ENCODE measurements at regions not wholly inside any gene's neighbourhood (a gene's known extent, or its start where the extent isn't known, plus 50 kb on each side); places are given as distances from the start of the nearest gene placed in this dataset.
"Not testable (repeated sequence)": the region's sequence is repeated elsewhere in the genome, so short reads cannot be mapped to it uniquely, and the experiment has no call there.

DNA sequence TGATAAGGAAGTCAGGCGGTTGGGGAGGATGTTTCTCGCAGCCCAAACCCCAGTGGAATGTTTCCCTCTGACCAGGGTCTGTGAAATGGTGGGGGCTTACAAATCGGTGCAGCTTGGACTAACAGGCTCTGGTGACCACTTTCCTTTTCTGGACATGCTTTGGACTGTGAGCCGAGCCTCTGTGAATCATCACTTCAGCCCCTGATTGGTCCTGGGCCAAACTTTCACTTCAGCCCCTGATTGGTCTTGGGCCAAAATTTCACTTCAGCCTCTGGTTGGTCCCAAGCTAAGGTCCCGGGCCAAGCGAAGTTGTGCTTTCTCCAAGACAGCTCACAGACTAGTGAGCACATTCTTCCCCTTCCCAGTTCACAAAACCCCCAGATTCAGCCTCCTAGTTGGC is 223.7 kb upstream of the ANKRD20A1 start:
- H3K36me3 ChIP-seq (ENCODE audit: control insufficient read depth, low read depth, low read length); H3K27me3 ChIP-seq (ENCODE audit: control insufficient read depth, insufficient read depth, low read length); H3K9ac ChIP-seq (ENCODE audit: low read length); H3K9me3 ChIP-seq (ENCODE audit: control insufficient read depth, low read depth, low read length); H3K4me3 ChIP-seq (ENCODE audit: low read length); H3K27ac ChIP-seq (ENCODE audit: low read length); H3K4me1 ChIP-seq (ENCODE audit: control insufficient read depth, low read depth, low read length): not testable (repeated sequence)

DNA sequence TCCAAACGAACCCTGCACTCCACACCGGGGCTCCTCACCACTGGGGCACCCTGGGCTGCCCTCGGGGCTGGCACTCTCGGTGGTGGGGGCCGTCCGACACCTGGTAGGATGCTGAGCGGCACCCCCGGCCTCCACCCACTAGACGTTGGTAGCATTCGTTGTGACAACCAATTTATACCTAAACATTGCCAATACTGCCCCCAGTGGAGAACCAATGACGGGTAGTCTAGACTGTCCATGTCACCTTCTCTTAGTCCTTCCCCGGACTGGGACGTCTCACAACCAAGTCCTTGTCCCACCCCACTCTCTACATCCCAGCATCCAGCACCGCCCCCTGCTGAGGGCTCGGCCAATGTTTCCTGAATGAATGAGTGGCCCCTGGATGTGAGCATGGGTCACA is 246.8 kb upstream of the ANKRD20A1 start:
- not testable (repeated sequence) for H3K4me3 ChIP-seq (ENCODE audit: low read length); H3K4me1 ChIP-seq (ENCODE audit: control insufficient read depth, low read depth, low read length); H3K9ac ChIP-seq (ENCODE audit: low read length); H3K27ac ChIP-seq (ENCODE audit: low read length); H3K36me3 ChIP-seq (ENCODE audit: control insufficient read depth, low read depth, low read length); H3K9me3 ChIP-seq (ENCODE audit: control insufficient read depth, low read depth, low read length); H3K27me3 ChIP-seq (ENCODE audit: control insufficient read depth, insufficient read depth, low read length)

DNA sequence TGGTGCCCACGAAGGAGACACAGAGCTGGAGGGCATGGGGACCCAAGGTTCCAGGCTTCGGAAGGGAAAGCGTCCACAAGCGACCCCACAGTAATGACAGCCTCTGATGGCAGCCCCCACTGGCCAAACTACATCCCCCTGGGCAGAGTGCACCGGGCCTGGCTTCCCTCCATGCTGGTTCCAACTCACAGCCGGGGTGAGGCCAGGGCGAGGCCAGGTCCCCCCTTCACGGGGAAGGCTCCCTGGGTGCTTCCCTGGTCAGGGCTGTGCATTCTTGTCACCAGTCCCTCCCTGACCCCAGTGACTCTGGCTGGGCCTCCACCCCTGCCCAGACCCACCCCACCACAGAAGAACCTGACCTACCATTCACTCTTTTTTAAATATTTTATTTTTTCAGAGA is 248.9 kb upstream of the ANKRD20A1 start:
- H3K27ac ChIP-seq (ENCODE audit: low read length); H3K27me3 ChIP-seq (ENCODE audit: control insufficient read depth, insufficient read depth, low read length); H3K4me1 ChIP-seq (ENCODE audit: control insufficient read depth, low read depth, low read length); H3K9me3 ChIP-seq (ENCODE audit: control insufficient read depth, low read depth, low read length); H3K9ac ChIP-seq (ENCODE audit: low read length); H3K4me3 ChIP-seq (ENCODE audit: low read length); H3K36me3 ChIP-seq (ENCODE audit: control insufficient read depth, low read depth, low read length): not testable (repeated sequence)

DNA sequence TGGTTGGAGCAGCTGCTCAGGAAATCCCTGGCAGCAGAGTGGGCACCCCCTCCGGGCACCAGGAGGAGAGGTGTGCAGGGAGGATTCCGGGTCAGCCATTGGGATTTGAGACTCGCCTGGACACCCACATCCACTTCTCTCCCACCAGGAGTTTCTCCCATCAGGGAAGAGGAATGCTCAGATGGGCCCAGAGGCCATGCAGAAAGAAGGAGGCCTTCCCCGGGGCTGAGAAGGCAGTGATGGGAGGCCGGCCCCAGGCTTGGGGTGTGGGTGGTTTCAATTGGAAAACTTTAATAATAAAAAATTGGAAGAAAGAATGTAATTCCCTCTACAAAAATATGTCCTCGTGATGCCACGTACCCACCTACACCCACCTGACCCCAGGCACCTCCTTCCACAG is 249.3 kb upstream of the ANKRD20A1 start:
- not testable (repeated sequence) for H3K4me3 ChIP-seq (ENCODE audit: low read length); H3K27me3 ChIP-seq (ENCODE audit: control insufficient read depth, insufficient read depth, low read length); H3K9me3 ChIP-seq (ENCODE audit: control insufficient read depth, low read depth, low read length)

DNA sequence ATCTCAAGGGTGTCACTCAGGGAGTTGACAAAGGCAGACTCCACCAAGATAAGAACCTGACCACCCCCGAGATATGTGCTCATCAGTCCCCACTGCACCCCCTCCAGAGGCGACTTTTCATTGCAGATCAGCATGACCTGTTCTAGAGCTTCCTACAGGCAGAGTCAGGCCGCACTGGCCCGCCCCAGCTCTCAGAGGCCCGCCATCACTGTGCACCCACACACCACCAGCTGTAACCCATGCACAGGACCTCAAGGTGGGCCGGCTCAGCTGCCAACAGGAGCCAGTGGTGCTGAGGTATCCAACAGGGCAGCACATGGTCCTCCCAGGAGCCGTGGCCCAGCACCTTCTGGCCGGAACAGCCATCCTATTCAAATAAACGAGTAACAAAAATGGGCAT is 253.6 kb upstream of the ANKRD20A1 start:
- not testable (repeated sequence) for H3K36me3 ChIP-seq (ENCODE audit: control insufficient read depth, low read depth, low read length); H3K9me3 ChIP-seq (ENCODE audit: control insufficient read depth, low read depth, low read length); H3K27ac ChIP-seq (ENCODE audit: low read length); H3K9ac ChIP-seq (ENCODE audit: low read length); H3K4me3 ChIP-seq (ENCODE audit: low read length); H3K4me1 ChIP-seq (ENCODE audit: control insufficient read depth, low read depth, low read length); H3K27me3 ChIP-seq (ENCODE audit: control insufficient read depth, insufficient read depth, low read length)

More for the DNA sequence above, 249.3 kb upstream of the ANKRD20A1 start:
- not testable (repeated sequence) for H3K4me1 ChIP-seq (ENCODE audit: control insufficient read depth, low read depth, low read length); H3K9ac ChIP-seq (ENCODE audit: low read length); H3K36me3 ChIP-seq (ENCODE audit: control insufficient read depth, low read depth, low read length); H3K27ac ChIP-seq (ENCODE audit: low read length)

DNA sequence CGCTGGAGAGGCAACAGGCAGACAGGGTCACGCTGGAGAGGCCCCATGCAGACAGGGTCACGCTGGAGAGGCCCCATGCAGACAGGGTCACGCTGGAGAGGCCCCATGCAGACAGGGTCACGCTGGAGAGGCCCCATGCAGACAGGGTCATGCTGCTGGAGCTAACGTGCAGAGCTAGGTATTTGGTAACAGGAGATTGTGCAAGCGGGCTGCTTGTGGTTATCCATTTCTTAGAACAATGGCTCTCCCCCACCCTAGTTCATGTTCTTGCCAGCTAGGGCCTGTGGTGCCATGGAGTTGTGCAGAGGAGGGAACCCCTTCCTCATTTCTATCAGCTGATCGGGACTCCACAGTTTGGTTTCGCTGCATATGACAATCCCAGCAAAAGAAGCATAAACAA is 255.1 kb upstream of the ANKRD20A1 start:
- H3K27me3 ChIP-seq (ENCODE audit: control insufficient read depth, insufficient read depth, low read length); H3K36me3 ChIP-seq (ENCODE audit: control insufficient read depth, low read depth, low read length); H3K4me1 ChIP-seq (ENCODE audit: control insufficient read depth, low read depth, low read length); H3K9me3 ChIP-seq (ENCODE audit: control insufficient read depth, low read depth, low read length); H3K4me3 ChIP-seq (ENCODE audit: low read length); H3K9ac ChIP-seq (ENCODE audit: low read length); H3K27ac ChIP-seq (ENCODE audit: low read length): not testable (repeated sequence)

DNA sequence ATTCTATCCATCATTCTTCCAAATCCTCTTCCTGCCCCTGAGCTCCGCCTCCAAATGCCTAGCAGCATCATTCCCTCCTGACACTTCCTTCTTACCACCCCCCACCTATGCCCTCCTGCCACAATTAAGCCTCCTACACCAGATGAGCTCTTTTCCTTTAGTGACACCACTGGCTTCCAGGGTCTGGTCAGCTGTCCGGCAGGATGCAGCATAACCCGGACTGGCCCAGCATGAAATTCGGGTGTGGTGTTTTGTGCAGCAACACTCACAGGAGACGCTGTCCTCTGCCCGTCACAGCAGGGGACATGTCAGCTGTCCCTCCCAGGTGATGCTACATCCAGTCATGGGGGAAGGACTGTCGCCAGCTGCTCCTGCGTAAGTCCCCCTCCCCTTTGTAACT is 266.3 kb upstream of the ANKRD20A1 start:
- not testable (repeated sequence) for H3K9ac ChIP-seq (ENCODE audit: low read length); H3K27ac ChIP-seq (ENCODE audit: low read length); H3K9me3 ChIP-seq (ENCODE audit: control insufficient read depth, low read depth, low read length); H3K27me3 ChIP-seq (ENCODE audit: control insufficient read depth, insufficient read depth, low read length); H3K4me3 ChIP-seq (ENCODE audit: low read length); H3K4me1 ChIP-seq (ENCODE audit: control insufficient read depth, low read depth, low read length); H3K36me3 ChIP-seq (ENCODE audit: control insufficient read depth, low read depth, low read length)

DNA sequence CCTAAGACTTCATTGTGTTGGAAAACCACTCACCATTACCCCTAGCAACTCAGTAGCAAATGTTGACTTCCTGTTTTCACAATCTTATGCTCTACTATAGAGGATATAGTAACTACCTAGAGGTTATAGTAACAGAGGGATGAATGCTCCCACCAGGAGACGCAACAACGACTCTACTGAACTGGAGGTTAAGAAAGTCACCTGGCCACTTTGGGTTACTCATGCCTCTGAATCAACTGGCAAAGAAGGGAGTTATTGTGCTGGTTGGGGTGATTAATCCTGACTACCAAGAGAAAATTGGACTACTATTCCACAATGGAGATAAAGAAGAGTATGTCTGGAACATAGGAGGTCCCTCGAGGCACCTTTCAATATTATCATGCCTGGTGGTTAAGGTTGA is 302.9 kb upstream of the ANKRD20A1 start:
- H3K9ac ChIP-seq (ENCODE audit: low read length); H3K36me3 ChIP-seq (ENCODE audit: control insufficient read depth, low read depth, low read length); H3K27ac ChIP-seq (ENCODE audit: low read length); H3K4me3 ChIP-seq (ENCODE audit: low read length); H3K27me3 ChIP-seq (ENCODE audit: control insufficient read depth, insufficient read depth, low read length); H3K4me1 ChIP-seq (ENCODE audit: control insufficient read depth, low read depth, low read length); H3K9me3 ChIP-seq (ENCODE audit: control insufficient read depth, low read depth, low read length): not testable (repeated sequence)

DNA sequence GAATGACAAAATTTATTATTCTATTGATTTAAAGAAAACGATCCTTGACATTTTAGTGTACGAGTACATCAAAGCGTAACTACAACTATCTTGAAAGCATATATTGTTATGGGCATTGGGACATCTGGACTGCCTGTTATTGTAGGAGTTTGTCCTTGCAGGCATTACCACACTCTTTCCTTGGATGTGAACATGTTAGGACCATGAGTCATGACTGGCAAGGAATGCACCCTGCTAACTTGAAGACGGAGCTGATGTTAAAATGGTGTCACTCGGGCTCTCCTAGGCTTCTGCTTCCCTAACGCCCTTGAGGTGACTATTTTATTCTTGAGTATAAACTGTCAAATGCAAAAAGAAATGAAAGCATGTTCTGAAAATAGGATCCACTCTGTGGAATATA is 308.7 kb upstream of the ANKRD20A1 start:
- not testable (repeated sequence) for H3K9ac ChIP-seq (ENCODE audit: low read length); H3K4me1 ChIP-seq (ENCODE audit: control insufficient read depth, low read depth, low read length); H3K36me3 ChIP-seq (ENCODE audit: control insufficient read depth, low read depth, low read length); H3K9me3 ChIP-seq (ENCODE audit: control insufficient read depth, low read depth, low read length); H3K4me3 ChIP-seq (ENCODE audit: low read length); H3K27ac ChIP-seq (ENCODE audit: low read length); H3K27me3 ChIP-seq (ENCODE audit: control insufficient read depth, insufficient read depth, low read length)

DNA sequence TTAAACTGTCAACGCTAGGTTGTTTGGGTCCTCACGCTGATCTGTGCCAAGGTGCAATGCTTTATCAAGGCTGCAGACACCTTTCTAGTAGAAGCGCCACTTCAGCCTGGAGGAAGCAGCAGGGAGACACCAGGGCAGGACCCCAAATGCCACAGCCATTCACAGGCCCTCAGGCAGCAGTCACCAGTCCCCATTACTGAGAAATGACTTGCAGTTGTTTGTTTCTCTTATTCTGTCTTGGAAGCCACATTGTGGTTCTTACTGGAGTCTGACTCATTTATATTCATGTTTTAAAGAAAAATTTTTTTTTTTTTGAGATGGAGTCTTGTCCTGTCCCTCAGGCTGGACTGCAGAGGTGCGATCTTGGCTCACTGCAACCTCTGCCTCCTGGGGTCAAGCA is 328.9 kb upstream of the ANKRD20A1 start:
- H3K4me3 ChIP-seq (ENCODE audit: low read length); H3K27me3 ChIP-seq (ENCODE audit: control insufficient read depth, insufficient read depth, low read length); H3K9ac ChIP-seq (ENCODE audit: low read length); H3K36me3 ChIP-seq (ENCODE audit: control insufficient read depth, low read depth, low read length); H3K27ac ChIP-seq (ENCODE audit: low read length); H3K4me1 ChIP-seq (ENCODE audit: control insufficient read depth, low read depth, low read length); H3K9me3 ChIP-seq (ENCODE audit: control insufficient read depth, low read depth, low read length): not testable (repeated sequence)

DNA sequence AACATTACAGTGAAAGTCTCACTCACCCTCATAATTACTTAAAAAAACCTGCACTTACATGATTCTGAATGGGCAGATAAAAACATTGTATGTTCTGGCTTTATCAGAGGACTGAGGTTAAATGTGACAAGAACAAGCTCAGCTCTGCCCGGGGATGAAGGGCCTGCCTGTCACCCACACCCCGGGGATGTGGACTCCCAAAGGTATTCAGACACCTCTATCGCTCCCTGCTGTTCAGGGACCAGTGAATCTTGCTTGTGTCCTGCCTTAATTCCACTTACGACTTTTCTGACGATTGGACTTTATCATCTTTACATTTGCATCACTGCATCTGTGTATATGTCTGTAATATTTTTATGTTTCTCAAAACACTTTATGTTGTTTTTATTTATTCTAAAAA is 341.8 kb upstream of the ANKRD20A1 start:
- not testable (repeated sequence) for H3K27ac ChIP-seq (ENCODE audit: low read length); H3K36me3 ChIP-seq (ENCODE audit: control insufficient read depth, low read depth, low read length); H3K9ac ChIP-seq (ENCODE audit: low read length); H3K4me1 ChIP-seq (ENCODE audit: control insufficient read depth, low read depth, low read length); H3K27me3 ChIP-seq (ENCODE audit: control insufficient read depth, insufficient read depth, low read length); H3K4me3 ChIP-seq (ENCODE audit: low read length); H3K9me3 ChIP-seq (ENCODE audit: control insufficient read depth, low read depth, low read length)

DNA sequence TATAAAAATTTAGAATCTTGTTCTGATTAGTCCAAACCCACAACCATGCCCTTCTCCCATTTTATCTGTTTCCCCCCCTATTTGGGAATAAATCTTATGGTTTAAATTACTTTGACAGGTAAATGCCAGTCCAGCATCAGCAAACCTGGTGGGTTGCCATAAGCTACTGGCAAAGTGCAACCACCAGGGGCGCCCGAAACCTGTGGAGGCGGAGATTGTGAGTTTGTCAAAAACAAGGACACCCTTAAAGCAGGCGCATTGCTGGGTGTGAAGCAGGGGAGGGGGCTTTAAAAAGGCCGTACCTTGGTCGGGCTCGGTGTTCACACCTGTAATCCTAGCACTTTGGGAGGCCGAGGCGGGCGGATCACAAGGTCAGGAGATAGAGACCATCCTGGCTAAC is 344.1 kb upstream of the ANKRD20A1 start:
- H3K4me3 ChIP-seq (ENCODE audit: low read length); H3K27ac ChIP-seq (ENCODE audit: low read length); H3K4me1 ChIP-seq (ENCODE audit: control insufficient read depth, low read depth, low read length); H3K27me3 ChIP-seq (ENCODE audit: control insufficient read depth, insufficient read depth, low read length); H3K36me3 ChIP-seq (ENCODE audit: control insufficient read depth, low read depth, low read length); H3K9ac ChIP-seq (ENCODE audit: low read length); H3K9me3 ChIP-seq (ENCODE audit: control insufficient read depth, low read depth, low read length): not testable (repeated sequence)

DNA sequence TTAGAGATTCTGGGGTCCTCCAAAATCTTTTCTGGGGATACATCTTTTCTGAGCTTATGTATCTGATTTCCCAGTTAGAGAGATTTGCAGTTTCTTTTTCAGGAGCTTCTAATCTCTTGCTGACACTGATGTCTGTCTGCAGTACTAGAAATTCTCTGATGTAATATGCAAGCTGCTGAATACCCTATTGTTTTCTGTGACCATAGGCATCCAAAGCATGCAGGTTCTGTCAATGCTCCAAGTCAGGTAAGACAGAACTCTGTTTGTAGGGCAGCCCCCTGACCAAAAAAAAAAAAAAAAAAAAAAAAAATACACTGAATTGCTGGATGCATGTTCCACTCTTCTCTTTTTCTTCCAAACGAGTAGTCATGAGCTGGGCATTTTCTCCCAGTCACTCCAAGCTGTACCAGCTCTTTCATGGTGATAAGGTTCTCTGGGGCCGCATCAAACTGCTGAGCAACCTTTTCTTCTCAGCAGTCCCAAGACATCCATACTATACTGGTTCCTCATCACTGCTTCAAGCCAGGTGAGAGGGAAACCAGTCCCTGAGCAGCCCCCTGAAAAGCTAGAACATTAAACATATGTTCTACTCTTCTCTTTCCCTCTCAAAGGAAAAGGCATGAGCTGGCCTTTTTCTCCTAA is 354.9 kb upstream of the ANKRD20A1 start:
- not testable (repeated sequence) for H3K27me3 ChIP-seq (ENCODE audit: control insufficient read depth, insufficient read depth, low read length); H3K36me3 ChIP-seq (ENCODE audit: control insufficient read depth, low read depth, low read length); H3K9ac ChIP-seq (ENCODE audit: low read length); H3K27ac ChIP-seq (ENCODE audit: low read length); H3K4me3 ChIP-seq (ENCODE audit: low read length); H3K4me1 ChIP-seq (ENCODE audit: control insufficient read depth, low read depth, low read length); H3K9me3 ChIP-seq (ENCODE audit: control insufficient read depth, low read depth, low read length)
